Panc1 (cell line): ENCODE measurements at regions not wholly inside any gene's neighbourhood (a gene's known extent, or its start where the extent isn't known, plus 50 kb on each side); places are given as distances from the start of the nearest gene placed in this dataset.

Experiments
- ATAC-seq: fragments of 200-7000 bp; cut with Tn5 transposase; 2 replicates; pipeline ENCODE4 v1.9.1; 2020; ENCODE audit warnings: mild to moderate bottlenecking, moderate library complexity
- BruUV-seq: library from RNA; stranded (reverse); fragments of 400-500 nt; replicated peaks from 2 replicates; lab custom pipeline; 2021; lab: Mats Ljungman, UMichigan
- CTCF ChIA-PET: fragments of 300-600 bp; sonication (Branson Sonifier 250); formaldehyde crosslinking; loops from one replicate; lab custom pipeline; 2022; ENCODE audit warnings: antibody characterized with exemption; lab: Charles Lee
- POLR2A ChIA-PET: fragments of 300-600 bp; sonication (Branson Sonifier 250); formaldehyde crosslinking; loops from one replicate; lab custom pipeline; 2022; ENCODE audit warnings: antibody characterized with exemption; lab: Charles Lee
- DNase-seq: peaks from one replicate; pipeline ENCODE4 v3.0.0-alpha.2; 2010; ENCODE audit warnings: low read depth, low spot score
- H3K27ac ChIP-seq: 2 replicates; pipeline ENCODE4 v1.5.1; 2011; ENCODE audit warnings: mild to moderate bottlenecking, low read length, inconsistent platforms
- H3K27me3 ChIP-seq: fragments of 200-500 bp; sonication (Bioruptor generic); 2 replicates; pipeline ENCODE4 v1.6.0; 2014; ENCODE audit warnings: low read length, inconsistent platforms; ENCODE audit not compliant: control insufficient read depth, insufficient read depth
- H3K36me3 ChIP-seq: fragments of 200-500 bp; sonication (Bioruptor generic); 2 replicates; pipeline ENCODE4 v1.5.1; 2014; ENCODE audit warnings: inconsistent platforms, mild to moderate bottlenecking, low read length, moderate library complexity; ENCODE audit not compliant: control insufficient read depth, insufficient read depth
- H3K4me1 ChIP-seq: 2 replicates; pipeline ENCODE4 v1.5.1; 2011; ENCODE audit warnings: inconsistent platforms, mild to moderate bottlenecking, low read length, moderate library complexity; ENCODE audit not compliant: control insufficient read depth, insufficient read depth
- H3K4me3 ChIP-seq, 2 experiments: 2 replicates each; pipeline ENCODE4 v1.5.1; 2011 to 2012; ENCODE audit warnings: low read depth in 2 of 2, low read length in 2 of 2, mild to moderate bottlenecking in 2 of 2, inconsistent platforms in 1 of 2, moderate library complexity in 1 of 2
- H3K9me3 ChIP-seq: fragments of 200-500 bp; sonication (Bioruptor generic); 2 replicates; pipeline ENCODE4 v1.5.1; 2014; ENCODE audit warnings: low read depth, mild to moderate bottlenecking, inconsistent platforms, low read length, moderate library complexity; ENCODE audit not compliant: control insufficient read depth, insufficient read depth
- CTCF ChIP-seq: fragments of 450-650 bp; IDR thresholded peaks from 2 replicates; pipeline ENCODE4 v1.5.1; 2017; ENCODE audit warnings: mild to moderate bottlenecking
- POLR2AphosphoS5 ChIP-seq: IDR thresholded peaks from 2 replicates; pipeline ENCODE4 v1.6.1; 2012; ENCODE audit warnings: mild to moderate bottlenecking, low read depth, low read length, moderate library complexity
- REST ChIP-seq, 2 experiments: IDR thresholded peaks; 2 replicates each; pipeline ENCODE4 v1.6.1; 2011 to 2012; ENCODE audit warnings: low read depth in 2 of 2, control low read depth in 1 of 2, low read length in 1 of 2, mild to moderate bottlenecking in 1 of 2, moderate library complexity in 1 of 2; ENCODE audit not compliant: insufficient read depth in 1 of 2
- SIN3A ChIP-seq: IDR thresholded peaks from 2 replicates; pipeline ENCODE4 v1.6.1; 2012; ENCODE audit warnings: low read depth, mild to moderate bottlenecking, low read length, moderate library complexity, borderline replicate concordance; ENCODE audit not compliant: insufficient read depth
- TCF7L2 ChIP-seq: IDR thresholded peaks from 2 replicates; pipeline ENCODE4 v1.6.1; 2011; ENCODE audit warnings: mild to moderate bottlenecking, low read depth, low read length, inconsistent platforms
- in situ Hi-C: cut with HindIII; loops from 2 replicates; pipeline ENCODE4 v1.10.0; 2016; ENCODE audit warnings: low sequenced_read_pairs, low pct_unique_long_range_greater_than_20kb
- intact Hi-C: fragments of 100-400 bp; cut with micrococcal nuclease; formaldehyde crosslinking; loops from one replicate; pipeline ENCODE4 v1.10.0; 2022; ENCODE audit not compliant: unreplicated experiment

GRCh38 chr3:4222574-4223175 lies 80.5 kb upstream of the SETMAR start:
- H3K36me3 ChIP-seq, result no peaks in the 10 kb centered on the region
- H3K4me3 ChIP-seq, result no peak overlapping the region
- no peaks in the 10 kb centered on the region for H3K27me3 ChIP-seq
- ATAC-seq (no peak), DNase-seq (no peak)
- no peaks in the 10 kb centered on the region for H3K4me1 ChIP-seq
- POLR2A ChIA-PET, result no interaction called here
- H3K27ac ChIP-seq, result no peak overlapping the region
- H3K9me3 ChIP-seq, result no peaks in the 10 kb centered on the region
- TF ChIP-seq TCF7L2, result no peak
- TF ChIP-seq POLR2AphosphoS5, result no peak
- TF ChIP-seq CTCF, result no peak
- no peak for TF ChIP-seq SIN3A
- no peak for TF ChIP-seq REST (IDR thresholded peaks at IDR 0.05; ENCODE audit: insufficient read depth in 1 of 2, low read depth in 2 of 2, low read length in 1 of 2)
- intact Hi-C loops, result no loop called here
- CTCF ChIA-PET, result no interaction called here
- no TSS peak for BruUV-seq
- in situ Hi-C loops, result no loop called here

- H3K27ac ChIP-seq, result no peak overlapping the region
- ChIA-PET CTCF (no interaction called here), POLR2A (no interaction called here)
- no peaks in the 10 kb centered on the region for H3K27me3 ChIP-seq
- no peaks in the 10 kb centered on the region for H3K9me3 ChIP-seq
- in situ Hi-C loops, result no loop called here
- TF ChIP-seq REST (IDR thresholded peaks at IDR 0.05; ENCODE audit: insufficient read depth in 1 of 2, low read depth in 2 of 2, low read length in 1 of 2) (no peak), POLR2AphosphoS5 (no peak), CTCF (no peak), TCF7L2 (no peak), SIN3A (no peak)
- no TSS peak for BruUV-seq
- DNase-seq, result no peak
- no peaks in the 10 kb centered on the region for H3K4me1 ChIP-seq
- no peaks in the 10 kb centered on the region for H3K36me3 ChIP-seq
- intact Hi-C loops, result no loop called here
- no peak for ATAC-seq
- no peak overlapping the region for H3K4me3 ChIP-seq
Observed at GRCh38 chr3:4223777-4224176, 79.4 kb upstream of the SETMAR start.
